Loucy (cell line): ENCODE measurements at regions not wholly inside any gene's neighbourhood (a gene's known extent, or its start where the extent isn't known, plus 50 kb on each side); places are given as distances from the start of the nearest gene placed in this dataset.

ENCODE experiments used
- H2AFZ ChIP-seq: fragments of 200-600 bp; sonication (generic); 2 replicates; pipeline ENCODE4 v1.6.0; 2016; ENCODE audit warnings: antibody characterized with exemption, mild to moderate bottlenecking, low read length, moderate library complexity
- H3F3A ChIP-seq: fragments of 200-600 bp; 2 replicates; pipeline ENCODE4 v1.6.0; 2016; ENCODE audit warnings: antibody characterized with exemption, low read depth, mild to moderate bottlenecking
- H3K27me3 ChIP-seq: fragments of 200-600 bp; sonication (generic); 2 replicates; pipeline ENCODE4 v1.6.1; 2014; ENCODE audit warnings: low read length, mild to moderate bottlenecking; ENCODE audit not compliant: insufficient read depth, poor library complexity, severe bottlenecking
- H3K36me3 ChIP-seq: fragments of 200-600 bp; sonication (generic); 2 replicates; pipeline ENCODE4 v1.6.1; 2016; ENCODE audit warnings: low read length; ENCODE audit not compliant: insufficient read depth
- H3K4me1 ChIP-seq: fragments of 200-600 bp; sonication (generic); 2 replicates; pipeline ENCODE4 v1.5.1; 2014; ENCODE audit warnings: low read length, mild to moderate bottlenecking; ENCODE audit not compliant: insufficient read depth, poor library complexity, severe bottlenecking
- H3K4me2 ChIP-seq: fragments of 200-600 bp; sonication (generic); 2 replicates; pipeline ENCODE4 v1.6.0; 2014; ENCODE audit warnings: antibody characterized with exemption, low read length, low read depth, mild to moderate bottlenecking; ENCODE audit not compliant: poor library complexity, severe bottlenecking
- H3K4me3 ChIP-seq: fragments of 200-600 bp; sonication (generic); 2 replicates; pipeline ENCODE4 v1.5.1; 2014; ENCODE audit warnings: low read length, mild to moderate bottlenecking, mixed read lengths; ENCODE audit not compliant: poor library complexity, severe bottlenecking
- H3K79me2 ChIP-seq: fragments of 200-600 bp; sonication (generic); 2 replicates; pipeline ENCODE4 v1.6.1; 2014; ENCODE audit warnings: low read length; ENCODE audit not compliant: insufficient read depth
- H3K9ac ChIP-seq: fragments of 200-600 bp; sonication (generic); 2 replicates; pipeline ENCODE4 v1.6.0; 2014; ENCODE audit warnings: mild to moderate bottlenecking, low read depth, low read length, moderate library complexity; ENCODE audit not compliant: poor library complexity, severe bottlenecking
- H3K9me2 ChIP-seq: fragments of 200-600 bp; sonication (generic); replicated peaks from 2 replicates; pipeline ENCODE4 v1.6.1; 2016; ENCODE audit warnings: low read depth, low read length, mixed read lengths
- H3K9me3 ChIP-seq: fragments of 200-600 bp; sonication (generic); 2 replicates; pipeline ENCODE4 v1.6.1; 2014; ENCODE audit warnings: mild to moderate bottlenecking, antibody characterized with exemption, low read length, low read depth; ENCODE audit not compliant: insufficient read depth
- H4K20me1 ChIP-seq: fragments of 200-600 bp; sonication (generic); 2 replicates; pipeline ENCODE4 v1.6.0; 2014; ENCODE audit warnings: antibody characterized with exemption, low read length, mild to moderate bottlenecking; ENCODE audit not compliant: insufficient read depth, poor library complexity, severe bottlenecking
- CTCF ChIP-seq: fragments of 200-600 bp; sonication (generic); conservative IDR thresholded peaks from 2 replicates; pipeline ENCODE4 v1.5.1; 2014; ENCODE audit warnings: mild to moderate bottlenecking, antibody characterized with exemption, low read length
- EZH2phosphoT487 ChIP-seq: fragments of 200-600 bp; IDR thresholded peaks from 2 replicates; pipeline ENCODE4 v1.6.1; 2018; ENCODE audit warnings: antibody characterized with exemption, mild to moderate bottlenecking, moderate library complexity, borderline replicate concordance

- no peaks in the 10 kb centered on the region for H3K79me2 ChIP-seq
- no peaks in the 10 kb centered on the region for H3K9me3 ChIP-seq
- H3K4me2 ChIP-seq, result peak overlapping the region; percentile 43
- H3K4me1 ChIP-seq, result peaks cover 40% of the 10 kb centered on the region
- no peaks in the 10 kb centered on the region for H3K27me3 ChIP-seq
- H3K9me2 ChIP-seq, result no peaks in the 10 kb centered on the region
- no peak overlapping the region for H3K9ac ChIP-seq
- TF ChIP-seq CTCF, result no peak
- no peak for TF ChIP-seq EZH2phosphoT487
- no peaks in the 10 kb centered on the region for H4K20me1 ChIP-seq
- H3K36me3 ChIP-seq, result no peaks in the 10 kb centered on the region
- H3K4me3 ChIP-seq, result no peak overlapping the region
- peaks cover 6% of the 10 kb centered on the region; the same call in 1 of the 2 replicates for H3F3A ChIP-seq
- no peak overlapping the region for H2AFZ ChIP-seq
Observed at GRCh38 chr4:11480683-11481082, 52.0 kb upstream of the HS3ST1 start.
